GM21825 (cell line): ENCODE measurements at regions not wholly inside any gene's neighbourhood (a gene's known extent, or its start where the extent isn't known, plus 50 kb on each side); places are given as distances from the start of the nearest gene placed in this dataset.

Source experiments
- ATAC-seq: cut with Tn5 transposase; IDR thresholded peaks from one replicate; pipeline ENCODE4 v1.9.1; 2021; ENCODE audit warnings: mild to moderate bottlenecking, moderate library complexity; ENCODE audit not compliant: unreplicated experiment

- no peak for ATAC-seq
These were observed 141.9 kb upstream of the LGALSL start for GRCh38 chr2:64311948-64312621.

GRCh38 chr2:64312622-64313397 is 141.2 kb upstream of the LGALSL start:
- no peak for ATAC-seq

GRCh38 chr2:64313398-64313723 is 140.6 kb upstream of the LGALSL start:
- ATAC-seq, result no peak

- no peak for ATAC-seq
These were observed 138.5 kb upstream of the LGALSL start for GRCh38 chr2:64315291-64315960.

- ATAC-seq, result no peak
These were observed 136.1 kb upstream of the LGALSL start for GRCh38 chr2:64317707-64318475.

- no peak for ATAC-seq
These were observed 135.6 kb upstream of the LGALSL start for GRCh38 chr2:64318476-64318748.

- no peak for ATAC-seq
These were observed 134.1 kb upstream of the LGALSL start for GRCh38 chr2:64319896-64320295.

- no peak for ATAC-seq
These were observed 131.5 kb upstream of the LGALSL start for GRCh38 chr2:64322433-64322832.

- ATAC-seq, result no peak
These were observed 130.8 kb upstream of the LGALSL start for GRCh38 chr2:64323197-64323596.

- ATAC-seq, result no peak
These were observed 129.1 kb upstream of the LGALSL start for GRCh38 chr2:64324746-64325410.

GRCh38 chr2:64325477-64325851 is 128.5 kb upstream of the LGALSL start:
- peak; percentile 4 for ATAC-seq

- ATAC-seq, result peak; percentile 86
These were observed 127.9 kb upstream of the LGALSL start for GRCh38 chr2:64325852-64326577.

GRCh38 chr2:64326578-64327050 is 127.3 kb upstream of the LGALSL start:
- ATAC-seq, result no peak

GRCh38 chr2:64327129-64327509 is 126.8 kb upstream of the LGALSL start:
- no peak for ATAC-seq

- no peak for ATAC-seq
These were observed 126.2 kb upstream of the LGALSL start for GRCh38 chr2:64327510-64328414.

GRCh38 chr2:64328415-64328722 is 125.6 kb upstream of the LGALSL start:
- ATAC-seq, result no peak

GRCh38 chr2:64328756-64329155 is 125.2 kb upstream of the LGALSL start:
- ATAC-seq, result no peak

- no peak for ATAC-seq
These were observed 124.1 kb upstream of the LGALSL start for GRCh38 chr2:64329848-64330247.

GRCh38 chr2:64330281-64331113 is 123.5 kb upstream of the LGALSL start:
- no peak for ATAC-seq
